GM21447 (cell line): ENCODE measurements at regions not wholly inside any gene's neighbourhood (a gene's known extent, or its start where the extent isn't known, plus 50 kb on each side); places are given as distances from the start of the nearest gene placed in this dataset.

Experiments
- ATAC-seq: cut with Tn5 transposase; IDR thresholded peaks from one replicate; pipeline ENCODE4 v1.9.1; 2021; ENCODE audit not compliant: unreplicated experiment

- ATAC-seq, result no peak
Measured at GRCh38 chrX:98516120-98516519, 1632.4 kb downstream of the RPA4 start.

DNA sequence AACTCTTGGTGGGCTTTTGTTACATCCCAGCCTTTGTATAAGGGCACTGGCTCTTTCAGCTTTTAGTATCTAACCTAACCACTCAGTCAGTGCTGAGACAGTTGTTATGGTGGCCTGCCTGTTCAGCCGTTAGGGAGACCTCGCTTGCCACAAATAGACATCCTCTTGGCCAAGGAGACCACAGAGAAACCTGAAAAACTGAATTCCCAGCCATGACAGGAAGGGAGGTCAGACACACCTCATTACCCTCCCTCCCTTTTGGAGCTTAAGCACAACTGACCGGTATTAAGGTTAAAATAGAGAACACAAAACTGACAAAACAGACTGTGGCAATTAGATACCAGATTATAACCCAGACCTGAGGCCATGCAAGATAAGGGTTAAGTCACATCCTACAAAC is 1639.3 kb downstream of the RPA4 start:
- no peak for ATAC-seq

DNA sequence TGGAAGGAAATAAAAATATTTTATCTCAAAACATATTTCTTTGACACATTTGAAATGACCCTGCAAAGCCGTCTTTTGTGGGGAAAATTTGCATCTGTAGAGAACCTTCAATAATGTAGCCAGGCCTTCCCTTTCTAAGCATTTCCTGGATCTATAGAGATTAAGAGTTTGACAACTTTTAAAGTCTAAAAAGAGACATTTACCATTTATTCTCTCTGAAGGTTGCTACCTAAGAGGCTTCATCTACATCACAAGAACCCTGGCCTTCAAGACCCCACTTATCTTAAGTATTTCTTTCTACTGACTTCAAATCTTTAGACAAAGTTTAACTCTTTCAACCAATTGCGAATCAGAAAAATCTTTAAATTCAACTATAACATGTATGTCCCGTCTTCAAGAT is 1639.8 kb downstream of the RPA4 start:
- ATAC-seq, result no peak

GRCh38 chrX:98548519-98548918 is 1664.8 kb downstream of the RPA4 start:
- ATAC-seq, result no peak

- ATAC-seq, result no peak
Measured at GRCh38 chrX:98568795-98569194, 1685.1 kb downstream of the RPA4 start.

GRCh38 chrX:98605941-98606340 is 1722.2 kb downstream of the RPA4 start:
- ATAC-seq, result no peak

DNA sequence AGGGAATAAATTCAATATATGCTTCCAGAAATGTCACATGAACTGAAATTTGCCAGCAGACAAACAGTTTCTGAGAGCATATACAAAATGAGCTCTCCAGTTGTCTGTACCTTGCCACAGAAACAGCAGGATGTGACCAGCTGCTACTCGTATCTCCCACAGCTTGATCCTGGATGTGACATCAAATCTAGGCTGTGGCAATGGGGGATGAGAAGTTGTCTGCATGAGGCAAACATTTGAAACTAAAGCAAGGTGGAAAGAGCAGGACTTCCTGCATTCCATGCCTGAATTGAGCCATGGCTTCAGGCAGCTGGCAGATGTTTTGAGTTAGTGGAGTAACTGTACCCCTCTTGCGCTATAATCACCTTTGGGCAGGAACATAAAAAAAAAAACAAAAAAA is 1724.0 kb downstream of the RPA4 start:
- ATAC-seq, result no peak

DNA sequence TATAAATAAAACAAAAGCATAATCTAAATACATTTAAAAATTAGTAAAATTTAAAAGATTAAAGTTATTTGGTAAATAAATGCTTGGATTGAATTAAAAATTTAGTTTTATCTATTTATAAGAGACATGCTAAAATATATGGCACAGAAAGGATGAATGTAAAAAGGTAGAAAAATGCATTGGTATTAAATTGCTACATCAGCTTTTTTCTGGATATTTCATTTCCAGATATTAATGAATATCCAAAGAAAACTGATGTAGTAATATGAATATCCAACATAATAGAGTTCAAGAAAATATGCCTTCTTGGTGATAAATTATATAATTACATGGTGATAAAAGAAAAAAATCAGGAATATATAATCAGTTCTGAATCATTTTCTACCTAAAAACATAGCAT is 1743.9 kb downstream of the RPA4 start:
- no peak for ATAC-seq

GRCh38 chrX:98637451-98637850 is 1753.7 kb downstream of the RPA4 start:
- ATAC-seq, result no peak

- ATAC-seq, result no peak
Measured at GRCh38 chrX:98646351-98646750, 1762.6 kb downstream of the RPA4 start.

- no peak for ATAC-seq
Measured at GRCh38 chrX:98654565-98654964, 1755.5 kb downstream of the PCDH19 start.
